H1 (cell line): ENCODE measurements at regions not wholly inside any gene's neighbourhood (a gene's known extent, or its start where the extent isn't known, plus 50 kb on each side); places are given as distances from the start of the nearest gene placed in this dataset.
"Not testable (repeated sequence)": the region's sequence is repeated elsewhere in the genome, so short reads cannot be mapped to it uniquely, and the experiment has no call there.

ENCODE experiments used
- CTCF ChIA-PET: fragments of 300-600 bp; sonication (Branson Sonifier 250); formaldehyde crosslinking; loops from one replicate; lab custom pipeline; 2021; ENCODE audit not compliant: partially characterized antibody; lab: Charles Lee
- POLR2A ChIA-PET: fragments of 300-600 bp; sonication (Branson Sonifier 250); formaldehyde crosslinking; loops from one replicate; lab custom pipeline; 2021; ENCODE audit warnings: inconsistent platforms; ENCODE audit not compliant: partially characterized antibody; lab: Charles Lee
- DNase-seq, 2 experiments: peaks; one replicate each; pipeline versions ENCODE4 v3.0.0 to v3.0.0-alpha.2; 2010 to 2022; ENCODE audit warnings: low spot score in 2 of 2, low read depth in 1 of 2, mixed read lengths in 1 of 2
- FAIRE-seq: peaks from 2 replicates; lab custom pipeline; 2011; peaks lifted over from hg19 to GRCh38; lab: Jason Lieb, UNC
- H2AFZ ChIP-seq: 2 replicates; pipeline ENCODE4 v1.8.1; 2012; ENCODE audit warnings: low read length, inconsistent platforms
- H2AK5ac ChIP-seq: 2 replicates; pipeline ENCODE4 v1.6.1; 2013; ENCODE audit warnings: low read depth, low read length
- H2BK120ac ChIP-seq: replicated peaks from 2 replicates; pipeline ENCODE3; 2013; ENCODE audit warnings: low read depth, low read length, inconsistent platforms
- H2BK12ac ChIP-seq: 2 replicates; pipeline ENCODE4 v1.6.1; 2013; ENCODE audit warnings: low read depth, low read length
- H2BK15ac ChIP-seq: 2 replicates; pipeline ENCODE4 v1.6.1; 2013; ENCODE audit warnings: low read length
- H2BK20ac ChIP-seq: 2 replicates; pipeline ENCODE4 v1.6.1; 2013; ENCODE audit warnings: low read length
- H2BK5ac ChIP-seq: 2 replicates; pipeline ENCODE4 v1.6.1; 2013; ENCODE audit warnings: low read depth, low read length
- H3K14ac ChIP-seq: 2 replicates; pipeline ENCODE4 v1.6.1; 2013; ENCODE audit warnings: inconsistent platforms; ENCODE audit not compliant: insufficient read length
- H3K18ac ChIP-seq: 2 replicates; pipeline ENCODE4 v1.6.1; 2013; ENCODE audit warnings: low read length; ENCODE audit errors: extremely low read depth
- H3K23ac ChIP-seq: 2 replicates; pipeline ENCODE4 v1.6.1; 2013; ENCODE audit warnings: inconsistent platforms; ENCODE audit not compliant: insufficient read length
- H3K23me2 ChIP-seq: 2 replicates; pipeline ENCODE4 v1.6.1; 2013; ENCODE audit warnings: low read depth, low read length
- H3K27ac ChIP-seq: 2 replicates; pipeline ENCODE4 v1.6.1; 2011; ENCODE audit warnings: low read depth, low read length, inconsistent platforms
- H3K27me3 ChIP-seq, 4 experiments: replicated peaks in 1 of 4; 1 replicate in 1 of 4; 2 replicates in 3 of 4; pipeline versions ENCODE4 v1.6.1 to v1.8.1; 2011 to 2013; ENCODE audit warnings: low read length in 3 of 4, mild to moderate bottlenecking in 3 of 4, inconsistent platforms in 2 of 4, mixed read lengths in 2 of 4, moderate library complexity in 1 of 4; ENCODE audit not compliant: control insufficient read depth in 3 of 4, insufficient read depth in 3 of 4; ENCODE audit errors: extremely low read depth in 1 of 4
- H3K36me3 ChIP-seq, 4 experiments: 2 replicates each; pipeline versions ENCODE4 v1.6.1 to v1.8.1; 2011 to 2013; ENCODE audit warnings: mild to moderate bottlenecking in 4 of 4, low read length in 3 of 4, moderate library complexity in 2 of 4, control low read depth in 1 of 4, inconsistent platforms in 1 of 4; ENCODE audit not compliant: insufficient read depth in 4 of 4, control insufficient read depth in 2 of 4
- H3K4ac ChIP-seq: replicated peaks from 2 replicates; pipeline ENCODE3; 2013; ENCODE audit warnings: low read length, low read depth, mixed read lengths, inconsistent platforms; ENCODE audit not compliant: insufficient read length
- H3K4me1 ChIP-seq, 4 experiments: replicated peaks in 1 of 4; 1 replicate in 1 of 4; 2 replicates in 3 of 4; pipeline versions ENCODE4 v1.6.1 to v1.8.1; 2011 to 2013; ENCODE audit warnings: low read length in 3 of 4, inconsistent platforms in 2 of 4, mixed read lengths in 1 of 4; ENCODE audit not compliant: insufficient read depth in 4 of 4, control insufficient read depth in 3 of 4
- H3K4me2 ChIP-seq, 2 experiments: 2 replicates each; pipeline versions ENCODE4 v1.6.1 to v1.8.1; 2011 to 2013; ENCODE audit warnings: low read depth in 2 of 2, low read length in 2 of 2, control low read depth in 1 of 2, inconsistent platforms in 1 of 2, mild to moderate bottlenecking in 1 of 2; ENCODE audit not compliant: insufficient read depth in 1 of 2
- H3K4me3 ChIP-seq, 4 experiments: fragments of 200-600, 300-600 bp in 1 of 4; sonication (generic), shearing (Covaris generic), sonication (Bioruptor Twin) in 1 of 4; 2 replicates each; pipeline versions ENCODE4 v1.5.1 to v1.8.1; 2011 to 2016; ENCODE audit warnings: low read length in 4 of 4, low read depth in 3 of 4, control low read depth in 2 of 4, inconsistent platforms in 2 of 4, mild to moderate bottlenecking in 2 of 4, mixed read lengths in 1 of 4, moderate library complexity in 1 of 4; ENCODE audit not compliant: insufficient read depth in 2 of 4; ENCODE audit errors: extremely low read depth in 1 of 4
- H3K56ac ChIP-seq: replicated peaks from 2 replicates; pipeline ENCODE3; 2013; ENCODE audit warnings: low read depth, mild to moderate bottlenecking, mixed read lengths, low read length, inconsistent platforms; ENCODE audit not compliant: insufficient read length
- H3K79me1 ChIP-seq: 2 replicates; pipeline ENCODE4 v1.6.1; 2013; ENCODE audit warnings: low read depth, low read length, control low read depth
- H3K79me2 ChIP-seq, 2 experiments: 2 replicates each; pipeline versions ENCODE4 v1.6.1 to v1.8.1; 2012 to 2013; ENCODE audit warnings: low read length in 2 of 2, mild to moderate bottlenecking in 2 of 2, inconsistent platforms in 1 of 2; ENCODE audit not compliant: insufficient read depth in 2 of 2, control insufficient read depth in 1 of 2
- H3K9ac ChIP-seq, 4 experiments: replicated peaks in 1 of 4; 1 replicate in 1 of 4; 2 replicates in 3 of 4; pipeline versions ENCODE4 v1.6.1 to v1.8.1; 2011 to 2013; ENCODE audit warnings: low read depth in 3 of 4, low read length in 3 of 4, control low read depth in 2 of 4, mild to moderate bottlenecking in 2 of 4, moderate library complexity in 2 of 4, inconsistent platforms in 1 of 4; ENCODE audit errors: extremely low read depth in 1 of 4
- H3K9me3 ChIP-seq, 2 experiments: 2 replicates each; pipeline versions ENCODE4 v1.6.1 to v1.8.1; 2012 to 2013; ENCODE audit warnings: mild to moderate bottlenecking in 2 of 2, moderate library complexity in 2 of 2, control low read depth in 1 of 2, inconsistent platforms in 1 of 2, low read depth in 1 of 2, low read length in 1 of 2, mixed read lengths in 1 of 2; ENCODE audit not compliant: insufficient read depth in 2 of 2
- H4K20me1 ChIP-seq, 2 experiments: replicated peaks in 1 of 2; 2 replicates each; pipeline versions ENCODE3 to v1.8.1; 2011 to 2013; ENCODE audit warnings: inconsistent platforms in 2 of 2, low read length in 2 of 2, mild to moderate bottlenecking in 1 of 2; ENCODE audit not compliant: insufficient read depth in 2 of 2, control insufficient read depth in 1 of 2
- H4K5ac ChIP-seq: 2 replicates; pipeline ENCODE4 v1.6.1; 2013; ENCODE audit warnings: low read length, low read depth, mixed read lengths, inconsistent platforms; ENCODE audit not compliant: insufficient read length
- H4K8ac ChIP-seq: 2 replicates; pipeline ENCODE4 v1.8.0; 2013; ENCODE audit warnings: mild to moderate bottlenecking, moderate library complexity, low read length, inconsistent platforms; ENCODE audit not compliant: insufficient read depth; ENCODE audit errors: extremely low read depth
- H4K91ac ChIP-seq: replicated peaks from 2 replicates; pipeline ENCODE3; 2013; ENCODE audit warnings: low read length, mixed read lengths, inconsistent platforms; ENCODE audit not compliant: insufficient read length
- WGBS, 2 experiments: shearing (Covaris generic) in 1 of 2; methylation state at CpG; one replicate each; pipeline versions ENCODE4 v1.1.6 to v1.1.7; 2013 to 2015; ENCODE audit warnings: low lambda C conversion rate in 2 of 2, mixed read lengths in 2 of 2, inconsistent platforms in 1 of 2, low coverage in 1 of 2, missing lambda C conversion rate in 1 of 2; ENCODE audit not compliant: insufficient replicate concordance in 2 of 2, insufficient coverage in 1 of 2, insufficient read length in 1 of 2; ENCODE audit errors: extremely low coverage in 1 of 2, missing lambda C conversion rate in 1 of 2; 5-methylcytosine and 5-hydroxymethylcytosine counted together

DNA sequence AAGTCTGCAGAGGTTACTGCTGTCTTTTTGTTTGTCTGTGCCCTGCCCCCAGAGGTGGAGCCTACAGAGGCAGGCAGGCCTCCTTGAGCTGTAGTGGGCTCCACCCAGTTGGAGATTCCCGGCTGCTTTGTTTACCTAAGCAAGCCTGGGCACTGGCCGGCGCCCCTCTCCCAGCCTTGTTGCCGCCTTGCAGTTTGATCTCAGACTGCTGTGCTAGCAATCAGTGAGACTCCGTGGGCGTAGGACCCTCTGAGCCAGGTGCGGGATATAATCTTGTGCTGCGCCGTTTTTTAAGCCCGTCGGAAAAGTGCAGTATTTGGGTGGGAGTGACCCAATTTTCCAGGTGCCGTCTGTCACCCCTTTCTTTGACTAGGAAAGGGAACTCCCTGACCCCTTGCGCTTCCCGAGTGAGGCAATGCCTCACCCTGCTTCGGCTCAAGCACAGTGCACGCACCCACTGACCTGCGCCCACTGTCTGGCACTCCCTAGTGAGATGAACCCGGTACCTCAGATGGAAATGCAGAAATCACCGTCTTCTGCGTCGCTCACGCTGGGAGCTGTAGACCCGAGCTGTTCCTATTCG lies 198.9 kb upstream of the ECI2 start:
- H2BK12ac ChIP-seq, H3K4ac ChIP-seq, H4K8ac ChIP-seq, H2BK20ac ChIP-seq, H4K91ac ChIP-seq, H3K9me3 ChIP-seq, H3K23me2 ChIP-seq, H3K56ac ChIP-seq, H3K4me1 ChIP-seq, H2BK15ac ChIP-seq, H3K27me3 ChIP-seq, H3K79me1 ChIP-seq, H4K20me1 ChIP-seq, H3K9ac ChIP-seq, H3K18ac ChIP-seq, H3K14ac ChIP-seq, FAIRE-seq, H2AK5ac ChIP-seq, H3K79me2 ChIP-seq, H3K36me3 ChIP-seq, H2BK5ac ChIP-seq, H4K5ac ChIP-seq, H2AFZ ChIP-seq, H3K27ac ChIP-seq, H3K23ac ChIP-seq, H2BK120ac ChIP-seq, CTCF ChIA-PET: not testable (repeated sequence)
- WGBS, 2 experiments: 76% methylated on average over 17 of the region's 24 CpGs; no CpG with 5 or more reads in 1 of the 2 experiments
- DNase-seq: peak in 1 of 2 experiments; percentile 63
- peak overlapping the region; percentile 4 to 49; a peak in 3 of 4 replicates for H3K4me2 ChIP-seq
- peak overlapping the region in 2 of 4 experiments; percentile 12 to 40; a peak in 3 of 8 replicates for H3K4me3 ChIP-seq
- POLR2A ChIA-PET: interaction anchor here (0.6 kb wide), 1 partner anchor 382 kb away, joined by 3 read pairs; no protein-coding TSS in a partner anchor
